ENCODE measurements at regions not wholly inside any gene's neighbourhood (a gene's known extent, or its start where the extent isn't known, plus 50 kb on each side); places are given as distances from the start of the nearest gene placed in this dataset.

- intact Hi-C loops (cut with micrococcal nuclease), result no loop called here
- TF ChIP-seq YY1 (IDR thresholded peaks at IDR 0.05; ENCODE audit: extremely low read depth, insufficient replicate concordance, low read depth, low read length) (no peak), JUND (IDR thresholded peaks at IDR 0.05) (no peak), SRF (IDR thresholded peaks at IDR 0.05; ENCODE audit: low read depth) (no peak), FOSL1 (IDR thresholded peaks at IDR 0.05; ENCODE audit: low read depth) (no peak), ZNF274 (IDR thresholded peaks at IDR 0.05; ENCODE audit: low read depth, low read length) (no peak), ELF1 (IDR thresholded peaks at IDR 0.05; ENCODE audit: borderline replicate concordance, low read depth) (no peak), CTCF (IDR thresholded peaks at IDR 0.05 in 2 of 3, conservative IDR thresholded peaks at IDR 0.05 in 1 of 3; ENCODE audit: borderline replicate concordance in 1 of 3, insufficient read depth in 1 of 3, low read depth in 2 of 3, low read length in 2 of 3) (no peak), ZBTB33 (IDR thresholded peaks at IDR 0.05; ENCODE audit: extremely low read depth, insufficient replicate concordance, low read length) (no peak), REST (IDR thresholded peaks at IDR 0.05; ENCODE audit: low read depth) (no peak), CBX3 (IDR thresholded peaks at IDR 0.05; ENCODE audit: low read depth) (no peak), ZFX (IDR thresholded peaks at IDR 0.05) (no peak), TCF7L2 (IDR thresholded peaks at IDR 0.05; ENCODE audit: borderline replicate concordance, extremely low read depth, insufficient read depth, insufficient read length) (no peak), EZH2 (IDR thresholded peaks at IDR 0.05) (no peak), POLR2AphosphoS5 (IDR thresholded peaks at IDR 0.05; ENCODE audit: low read depth, low read length) (no peak), EZH2phosphoT487 (IDR thresholded peaks at IDR 0.05; ENCODE audit: borderline replicate concordance) (no peak), SP1 (IDR thresholded peaks at IDR 0.05; ENCODE audit: low read depth) (no peak), EGR1 (IDR thresholded peaks at IDR 0.05; ENCODE audit: low read depth) (no peak), ATF3 (IDR thresholded peaks at IDR 0.05) (no peak), POLR2A (IDR thresholded peaks at IDR 0.05; ENCODE audit: borderline replicate concordance, extremely low read depth, insufficient read depth, insufficient read length) (no peak)
- no peak overlapping the region for H3K4me2 ChIP-seq (ENCODE audit: low read length)
- H3K9ac ChIP-seq (ENCODE audit: low read length), result no peak overlapping the region
- BruUV-seq (replicated peaks), result no TSS peak
- no peaks in the 10 kb centered on the region for H3K27me3 ChIP-seq (ENCODE audit: insufficient read depth, low read length)
- no peak overlapping the region for H3K27ac ChIP-seq (ENCODE audit: low read depth, low read length)
- no peaks in the 10 kb centered on the region for H3K9me2 ChIP-seq (ENCODE audit: insufficient read depth)
- peaks cover 6 to 16% of the 10 kb centered on the region in 2 experiments; a peak in 2 of 4 replicates for H3K9me3 ChIP-seq (ENCODE audit: control insufficient read depth in 1 of 2, insufficient read depth in 1 of 2, low read depth in 1 of 2, low read length in 2 of 2)
- no peak overlapping the region for H3K4me3 ChIP-seq (replicated peaks in 1 of 2; ENCODE audit: low read depth in 1 of 2, low read length in 2 of 2)
- POLR2A ChIA-PET, result no interaction called here
- H4K20me1 ChIP-seq (ENCODE audit: insufficient read depth), result no peaks in the 10 kb centered on the region
- H3K36me3 ChIP-seq (ENCODE audit: control insufficient read depth in 1 of 2, insufficient read depth in 2 of 2, low read length in 2 of 2), result no peaks in the 10 kb centered on the region
- no peaks in the 10 kb centered on the region for H3K4me1 ChIP-seq (ENCODE audit: control insufficient read depth in 1 of 2, insufficient read depth in 2 of 2, low read length in 2 of 2)
- RAD21 ChIA-PET (ENCODE audit: low non-redundant PET in 1 of 2, low total read pairs in 2 of 2, uncharacterized antibody in 2 of 2, unreplicated experiment in 2 of 2), result no interaction called here
- no peak for ATAC-seq
- CTCF ChIA-PET, result no interaction called here
- no peak for DNase-seq (ENCODE audit: low read depth, low spot score)
- H2AFZ ChIP-seq (ENCODE audit: low read depth, low read length, poor library complexity, severe bottlenecking), result no peak overlapping the region
- no peaks in the 10 kb centered on the region for H3K79me2 ChIP-seq (ENCODE audit: insufficient read depth, low read length)
Observed at GRCh38 chr2:184530959-184531358, 67.4 kb upstream of the ZNF804A start.
